KG1 (cell line): ENCODE measurements at regions not wholly inside any gene's neighbourhood (a gene's known extent, or its start where the extent isn't known, plus 50 kb on each side); places are given as distances from the start of the nearest gene placed in this dataset.
"Not testable (repeated sequence)": the region's sequence is repeated elsewhere in the genome, so short reads cannot be mapped to it uniquely, and the experiment has no call there.

ENCODE experiments used
- DNase-seq: peaks from one replicate; lab custom pipeline; 2025; lab: John Stamatoyannopoulos, UW

GRCh38 chr4:72942565-72942964 is 127.0 kb downstream of the COX18 start:
- no peak for DNase-seq

GRCh38 chr4:72938516-72938915 is 131.0 kb downstream of the COX18 start:
- DNase-seq = no peak

GRCh38 chr4:72935462-72935861 is 134.1 kb downstream of the COX18 start:
- DNase-seq = no peak

DNA sequence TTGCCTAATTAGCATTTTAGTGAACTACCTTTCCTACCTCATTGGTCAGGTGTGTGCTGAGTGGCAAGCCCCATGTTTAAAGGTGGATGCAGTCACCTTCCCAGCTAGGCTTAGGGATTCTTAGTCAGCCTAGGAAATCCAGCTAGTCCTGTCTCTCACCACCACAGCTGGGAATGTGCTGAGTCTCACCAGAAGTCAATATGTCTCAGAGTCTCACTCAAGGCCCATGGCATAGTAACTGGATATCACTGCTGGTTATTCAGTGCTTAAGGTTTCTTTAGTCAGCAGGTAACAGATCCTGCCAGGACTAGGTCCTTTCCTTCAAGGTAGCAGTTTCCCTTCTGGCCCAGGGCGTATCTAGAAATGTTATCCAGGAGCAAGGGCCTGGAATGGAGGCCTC is 136.5 kb downstream of the COX18 start:
- no peak for DNase-seq

DNA sequence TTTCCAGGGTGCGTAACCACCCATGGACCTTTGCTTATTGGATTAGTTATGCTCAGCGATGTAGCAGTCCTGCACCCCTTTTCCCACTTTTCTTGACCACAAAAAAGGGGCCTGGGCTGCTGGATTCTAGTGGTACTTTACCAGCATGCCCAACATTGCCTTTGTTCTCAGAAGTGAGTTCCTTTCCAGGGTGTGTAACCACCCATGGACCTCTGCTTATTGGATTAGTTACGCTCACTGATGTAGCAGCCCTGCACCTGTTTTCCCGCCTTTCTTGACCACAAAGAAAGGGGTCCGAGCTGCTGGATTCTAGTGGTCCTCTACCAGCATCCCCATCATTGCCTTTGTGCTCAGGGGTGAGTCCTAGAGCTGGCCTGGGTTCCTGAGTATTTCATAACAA is 138.2 kb downstream of the COX18 start:
- DNase-seq = no peak

DNA sequence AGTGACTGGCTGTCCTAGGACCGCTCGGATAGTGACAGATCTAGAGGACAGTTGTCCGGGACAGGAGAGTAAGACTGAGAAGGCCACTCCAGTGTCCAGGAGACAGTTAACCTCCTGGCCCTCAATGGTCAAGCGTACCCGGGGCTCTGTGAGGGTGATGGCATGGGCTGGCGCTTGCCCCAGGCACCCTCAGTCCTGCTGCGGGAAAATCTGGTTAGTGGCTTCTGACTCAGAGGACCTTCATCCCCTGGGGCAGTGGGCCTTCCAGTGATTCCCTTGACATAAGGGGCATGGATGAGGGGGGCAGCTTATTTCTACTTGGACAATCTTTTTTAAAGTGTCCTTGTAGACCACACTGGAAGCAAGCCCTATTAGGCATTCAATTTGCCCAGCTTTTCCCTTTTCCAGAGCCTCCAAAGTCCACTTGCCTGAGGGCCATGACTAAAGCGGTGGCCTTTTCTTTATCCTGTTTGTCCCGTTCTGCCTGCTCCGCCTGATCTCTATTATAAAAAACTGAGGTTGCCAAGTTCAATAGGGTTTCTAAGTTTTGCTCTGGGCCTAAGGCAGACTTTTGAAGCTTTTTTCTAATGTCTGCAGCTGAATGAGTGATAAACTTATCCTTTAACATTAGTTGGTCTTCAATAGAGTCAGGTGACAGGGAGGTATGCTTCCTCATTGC is 139.8 kb downstream of the COX18 start:
- DNase-seq = not testable (repeated sequence)

DNA sequence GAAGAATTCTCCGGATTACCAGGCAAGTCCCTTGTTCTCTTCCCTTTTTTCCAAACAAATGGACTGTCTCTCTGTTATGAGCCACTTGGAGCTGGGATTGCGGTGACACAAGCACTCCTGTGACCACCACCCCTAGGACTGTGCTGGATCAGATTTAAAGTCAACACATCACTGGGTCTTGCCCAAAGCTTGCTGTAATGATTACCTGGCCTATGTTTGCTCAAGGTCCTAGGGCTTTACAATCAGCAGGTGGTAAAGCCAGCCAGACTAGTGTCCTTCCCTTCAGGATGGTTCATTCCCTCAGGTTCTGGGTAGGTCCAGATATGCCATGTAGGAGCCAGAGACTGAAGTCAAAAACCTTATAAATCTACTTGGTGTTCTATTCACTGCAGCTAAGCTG is 144.7 kb downstream of the COX18 start:
- DNase-seq = no peak

DNA sequence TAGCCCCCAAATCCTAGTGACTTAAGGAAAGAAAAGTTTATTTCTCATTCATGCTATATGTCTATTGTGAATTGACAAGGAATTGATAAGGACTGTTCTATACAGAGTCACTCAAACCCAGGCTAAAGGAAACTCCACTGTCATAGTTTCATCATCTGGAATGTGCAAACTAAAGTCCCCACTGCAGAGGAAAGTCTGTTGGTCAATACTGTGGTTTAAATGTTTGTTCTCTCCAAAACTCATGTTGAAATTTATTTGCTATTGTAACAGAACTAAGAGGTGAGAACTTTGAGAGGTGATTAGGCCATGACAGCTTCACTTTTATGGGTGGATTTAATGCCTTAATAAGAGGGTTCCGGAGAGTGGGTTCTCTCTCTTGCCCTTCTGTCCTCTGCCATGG is 149.6 kb downstream of the COX18 start:
- DNase-seq = no peak

DNA sequence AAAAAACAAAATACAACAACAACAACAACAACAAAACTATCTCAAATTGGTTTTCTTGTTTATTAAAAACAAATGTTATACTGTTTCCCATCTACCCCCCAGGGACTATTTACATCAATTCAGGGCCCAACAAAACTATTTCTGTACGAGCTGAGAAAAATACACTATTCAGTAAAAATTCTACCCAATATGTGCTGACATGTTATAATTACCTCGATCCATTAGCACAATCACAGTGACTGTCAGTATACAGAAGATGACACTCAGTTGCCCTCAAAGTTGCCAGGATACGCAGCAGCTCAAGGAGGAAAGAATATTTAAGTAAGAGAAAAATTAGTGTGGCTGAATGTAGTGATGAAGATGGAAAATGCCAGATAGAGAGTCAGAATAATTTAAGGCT is 150.1 kb downstream of the COX18 start:
- DNase-seq = no peak

- no peak for DNase-seq
Measured at GRCh38 chr4:72918362-72918761, 151.2 kb downstream of the COX18 start.

GRCh38 chr4:72911316-72911715 is 158.2 kb downstream of the COX18 start:
- DNase-seq = no peak

DNA sequence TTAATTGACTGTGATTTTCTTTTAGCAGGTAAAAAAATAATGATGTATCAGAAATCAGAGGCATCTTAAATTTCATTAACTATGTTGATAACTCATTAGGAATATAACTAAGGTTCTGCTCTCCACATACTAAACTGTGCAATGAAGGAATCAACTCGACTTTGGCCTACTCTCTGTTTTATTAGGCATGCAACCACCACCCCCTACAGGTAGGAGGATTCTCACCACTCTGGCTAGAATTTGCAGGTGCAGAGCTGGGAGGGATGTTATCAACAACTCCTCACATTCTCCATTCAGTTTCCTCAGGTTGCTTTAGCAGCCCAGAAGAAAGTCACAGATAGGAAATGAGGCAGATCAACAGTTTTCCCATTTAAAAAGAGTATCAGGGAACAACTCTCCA is 160.1 kb downstream of the COX18 start:
- no peak for DNase-seq

DNA sequence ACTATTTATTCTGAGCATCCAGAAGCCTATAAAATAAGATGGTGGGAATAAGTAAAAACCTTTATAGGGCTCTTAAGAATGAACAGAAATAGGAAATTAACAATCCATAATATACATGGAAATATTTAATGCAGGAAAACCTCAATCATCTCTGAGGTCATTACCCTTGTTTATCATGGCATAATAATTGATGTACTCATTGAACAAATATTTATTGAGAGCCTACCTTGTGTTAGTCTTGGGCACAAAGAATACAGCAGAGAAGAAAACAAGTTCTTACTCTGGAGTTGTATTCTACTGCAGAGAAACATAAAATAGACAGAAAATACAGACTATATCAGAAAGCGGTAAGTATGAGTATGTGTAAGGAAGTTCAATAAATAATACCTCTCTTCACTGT is 167.2 kb downstream of the COX18 start:
- DNase-seq = no peak

GRCh38 chr4:72901553-72901952 is 168.0 kb downstream of the COX18 start:
- DNase-seq = no peak

- DNase-seq = no peak
Measured at GRCh38 chr4:72900952-72901351, 168.6 kb downstream of the COX18 start.

DNA sequence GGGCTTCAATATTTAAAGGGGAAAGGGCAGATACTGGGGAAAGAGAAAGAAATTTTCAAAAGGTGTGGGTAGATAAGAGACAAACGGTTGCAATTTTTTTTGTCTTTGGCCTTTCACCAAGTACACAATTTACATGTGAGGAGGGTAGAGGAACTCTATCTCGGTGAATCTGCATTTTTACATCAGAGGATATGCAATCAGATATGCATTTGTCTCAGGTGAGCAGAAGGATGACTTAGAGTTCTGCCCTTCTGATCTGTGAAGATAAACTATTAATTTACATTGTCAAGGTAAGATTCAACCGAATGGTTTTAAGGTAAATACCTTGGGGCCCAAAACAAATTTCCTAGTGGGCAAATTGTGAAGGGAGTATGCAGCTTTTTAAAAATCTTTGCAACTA is 169.9 kb downstream of the COX18 start:
- no peak for DNase-seq

- DNase-seq = no peak
Measured at GRCh38 chr4:72899214-72899613, 170.3 kb downstream of the COX18 start.

DNA sequence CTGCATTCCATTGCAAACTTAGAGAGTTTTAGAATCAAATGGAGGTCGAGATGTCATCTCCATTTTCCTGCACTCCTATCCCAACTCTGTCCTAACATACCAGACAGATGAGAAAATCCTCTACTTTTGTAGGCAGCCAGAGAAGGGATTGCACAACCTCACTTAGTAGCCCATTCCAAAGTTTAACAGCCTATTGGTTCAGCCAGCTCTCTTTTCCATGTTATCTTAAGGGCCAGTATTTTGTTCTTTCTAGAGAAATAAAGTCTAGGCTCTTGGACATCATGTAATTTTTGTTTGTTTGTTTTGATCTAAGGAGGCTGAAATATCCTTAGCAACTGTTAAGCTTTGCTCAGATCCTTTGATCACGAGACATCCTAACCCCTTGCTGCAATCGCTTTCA is 173.0 kb downstream of the COX18 start:
- DNase-seq = no peak

GRCh38 chr4:72895408-72895807 is 174.1 kb downstream of the COX18 start:
- no peak for DNase-seq

- no peak for DNase-seq
Measured at GRCh38 chr4:72893354-72894066, 176.0 kb downstream of the COX18 start.

DNA sequence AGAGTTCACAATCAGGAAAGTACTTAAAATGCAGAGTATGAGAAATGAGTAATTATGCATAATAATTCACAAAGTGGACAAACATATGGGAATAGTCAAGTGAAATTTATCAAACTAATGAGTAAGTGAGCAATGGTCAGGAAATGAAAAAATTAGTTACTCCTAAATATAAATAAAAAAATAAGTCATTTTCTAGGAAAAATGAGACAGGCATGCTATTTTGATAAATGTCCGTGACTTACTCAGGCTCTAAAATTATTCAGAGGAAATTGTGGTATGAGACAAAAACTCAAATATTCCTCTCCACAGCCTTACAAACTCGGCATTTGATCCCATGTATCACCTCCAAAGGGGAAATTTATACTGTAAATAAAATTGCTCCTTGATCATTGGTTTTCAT is 181.2 kb downstream of the COX18 start:
- no peak for DNase-seq

DNA sequence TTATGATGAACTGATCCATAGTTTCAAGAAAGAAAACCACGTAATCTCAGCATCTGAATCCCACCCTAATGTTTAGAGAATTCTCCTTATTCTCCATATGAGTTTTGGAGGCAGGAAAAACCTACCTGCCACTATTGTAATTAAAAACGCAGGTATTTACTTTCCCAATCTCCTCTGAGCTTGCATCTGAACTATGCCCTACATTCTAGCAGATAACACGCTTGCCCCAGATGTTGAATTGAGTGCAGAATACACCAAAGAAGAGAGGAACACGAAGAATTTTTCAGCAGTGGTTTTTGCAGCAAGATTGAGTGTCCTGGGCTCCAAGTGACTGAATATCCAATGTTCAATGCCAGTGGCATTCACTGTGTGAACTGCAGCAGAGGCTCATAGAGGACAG is 182.4 kb downstream of the COX18 start:
- DNase-seq = no peak

DNA sequence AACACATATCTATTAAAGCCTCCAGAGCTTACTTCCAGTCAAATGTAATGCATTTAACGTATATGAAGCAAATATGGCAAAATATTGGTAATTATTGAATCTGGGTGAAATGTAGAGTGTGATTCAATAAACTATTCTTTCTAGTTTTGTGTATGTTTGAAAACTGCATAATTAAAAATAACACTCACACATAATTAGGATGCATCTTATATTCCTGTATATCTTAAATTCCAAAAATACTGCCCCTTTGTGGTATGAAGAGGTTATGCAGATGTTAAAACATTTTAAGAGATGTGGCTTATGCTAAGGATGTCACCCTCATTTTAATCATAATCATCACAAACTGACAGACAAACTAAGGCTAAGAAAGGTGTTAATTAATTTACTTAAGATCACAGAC is 182.9 kb downstream of the COX18 start:
- no peak for DNase-seq

DNA sequence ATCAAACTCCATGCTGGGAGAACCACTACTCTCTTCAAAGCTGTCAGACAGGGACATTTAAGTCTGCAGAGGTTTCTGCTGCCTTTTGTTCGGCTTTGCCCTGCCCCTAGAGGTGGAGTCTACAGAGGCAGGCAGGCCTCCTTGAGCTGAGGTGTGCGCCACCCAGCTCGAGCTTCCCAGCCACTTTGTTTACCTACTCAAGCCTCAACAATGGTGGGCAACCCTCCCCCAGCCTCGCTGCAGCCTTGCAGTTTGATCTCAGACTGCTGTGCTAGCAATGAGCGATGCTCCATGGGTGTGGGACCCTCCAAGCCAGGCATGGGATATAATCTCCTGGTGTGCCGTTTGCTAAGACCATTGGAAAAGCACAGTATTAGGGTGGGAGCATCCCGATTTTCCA is 185.3 kb downstream of the COX18 start:
- DNase-seq = not testable (repeated sequence)
